IPS DF 4.7 (cell line): ENCODE measurements at regions not wholly inside any gene's neighbourhood (a gene's known extent, or its start where the extent isn't known, plus 50 kb on each side); places are given as distances from the start of the nearest gene placed in this dataset.

Experiments used
- DNase-seq: peaks from one replicate; pipeline ENCODE4 v3.0.0-alpha.2; 2013; ENCODE audit warnings: low spot score; ENCODE audit errors: extremely low read depth

- no peak for DNase-seq
Measured at GRCh38 chr1:56317722-56318121, 261.6 kb downstream of the PLPP3 start.

GRCh38 chr1:56315293-56315942 lies 263.9 kb downstream of the PLPP3 start:
- DNase-seq = no peak

GRCh38 chr1:56313560-56313959 lies 265.8 kb downstream of the PLPP3 start:
- DNase-seq = no peak

- no peak for DNase-seq
Measured at GRCh38 chr1:56311766-56312165, 267.6 kb downstream of the PLPP3 start.

GRCh38 chr1:56310945-56311344 lies 268.4 kb downstream of the PLPP3 start:
- DNase-seq = no peak

GRCh38 chr1:56309065-56309464 lies 270.3 kb downstream of the PLPP3 start:
- no peak for DNase-seq

- no peak for DNase-seq
Measured at GRCh38 chr1:56304975-56305374, 274.4 kb downstream of the PLPP3 start.

GRCh38 chr1:56303805-56304204 lies 275.6 kb downstream of the PLPP3 start:
- no peak for DNase-seq

- DNase-seq = no peak
Measured at GRCh38 chr1:56302878-56303277, 276.5 kb downstream of the PLPP3 start.

GRCh38 chr1:56301791-56302190 lies 277.6 kb downstream of the PLPP3 start:
- no peak for DNase-seq

- DNase-seq = no peak
Measured at GRCh38 chr1:56300836-56301235, 278.5 kb downstream of the PLPP3 start.

GRCh38 chr1:56298866-56299265 lies 280.5 kb downstream of the PLPP3 start:
- DNase-seq = no peak

GRCh38 chr1:56297904-56298303 lies 281.5 kb downstream of the PLPP3 start:
- no peak for DNase-seq

GRCh38 chr1:56297208-56297607 lies 282.2 kb downstream of the PLPP3 start:
- no peak for DNase-seq

- DNase-seq = no peak
Measured at GRCh38 chr1:56295949-56296929, 283.1 kb downstream of the PLPP3 start.

- DNase-seq = no peak
Measured at GRCh38 chr1:56291374-56291919, 287.9 kb downstream of the PLPP3 start.

- no peak for DNase-seq
Measured at GRCh38 chr1:56289260-56289659, 290.1 kb downstream of the PLPP3 start.

- no peak for DNase-seq
Measured at GRCh38 chr1:56287721-56288120, 291.6 kb downstream of the PLPP3 start.

- no peak for DNase-seq
Measured at GRCh38 chr1:56286956-56287355, 292.4 kb downstream of the PLPP3 start.

- no peak for DNase-seq
Measured at GRCh38 chr1:56286506-56286905, 292.9 kb downstream of the PLPP3 start.

GRCh38 chr1:56285554-56286402 lies 293.6 kb downstream of the PLPP3 start:
- DNase-seq = no peak
